HG02885 (cell line): ENCODE measurements at regions not wholly inside any gene's neighbourhood (a gene's known extent, or its start where the extent isn't known, plus 50 kb on each side); places are given as distances from the start of the nearest gene placed in this dataset.
"Not testable (repeated sequence)": the region's sequence is repeated elsewhere in the genome, so short reads cannot be mapped to it uniquely, and the experiment has no call there.

Experiments used
- ATAC-seq: cut with Tn5 transposase; IDR thresholded peaks from one replicate; pipeline ENCODE4 v1.9.1; 2021; ENCODE audit warnings: mild to moderate bottlenecking; ENCODE audit not compliant: unreplicated experiment, poor library complexity

DNA sequence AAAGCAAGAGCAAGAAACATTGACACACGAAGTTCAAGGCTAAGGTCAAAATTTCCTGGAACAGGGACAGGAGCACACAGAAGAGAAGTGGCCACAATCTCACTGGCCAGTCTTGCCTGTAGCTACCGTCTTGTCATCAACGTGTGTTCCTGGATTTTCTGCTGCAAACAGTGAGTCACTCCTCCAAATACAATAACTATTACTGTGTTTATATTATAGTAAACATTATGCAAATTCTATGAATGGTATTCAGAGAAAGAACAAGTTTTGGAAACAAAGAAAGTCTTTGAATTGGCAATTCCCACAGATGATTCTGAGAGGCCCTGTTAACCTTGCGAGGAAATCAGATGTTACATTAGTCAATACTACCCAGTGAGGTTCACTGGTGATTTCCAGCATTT lies 220.5 kb downstream of the FAM43A start:
- ATAC-seq, result no peak

DNA sequence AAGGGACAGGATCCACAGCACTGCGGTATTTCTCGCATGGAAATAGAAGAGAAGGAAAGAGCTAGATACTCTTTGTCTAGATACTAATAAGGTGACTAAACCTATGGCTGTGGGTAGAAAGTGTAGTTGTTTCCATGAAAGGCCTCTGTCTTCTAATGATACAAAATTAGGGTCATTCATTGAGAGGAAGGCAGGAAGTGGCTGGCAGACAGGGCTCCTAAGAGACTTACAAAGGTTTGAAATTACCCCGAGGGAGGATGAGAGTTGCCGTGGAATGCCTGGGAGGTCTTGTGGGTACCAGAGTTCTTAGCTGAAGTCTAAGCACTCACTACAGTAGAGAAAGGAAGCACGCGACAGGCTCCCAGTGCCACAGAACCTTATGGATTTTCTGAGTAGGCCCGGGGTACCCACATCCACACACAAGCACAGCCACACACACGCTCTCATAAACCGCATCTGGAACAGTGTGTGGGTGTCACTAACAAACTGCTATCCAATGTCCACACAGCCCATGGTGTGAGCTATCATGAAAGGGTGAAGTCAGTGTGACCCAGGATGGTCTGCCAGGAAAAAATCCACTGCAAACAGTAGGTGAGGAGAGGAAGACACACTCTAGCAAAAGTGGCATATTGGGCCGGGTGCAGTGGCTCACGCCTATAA lies 221.4 kb downstream of the FAM43A start:
- no peak for ATAC-seq

DNA sequence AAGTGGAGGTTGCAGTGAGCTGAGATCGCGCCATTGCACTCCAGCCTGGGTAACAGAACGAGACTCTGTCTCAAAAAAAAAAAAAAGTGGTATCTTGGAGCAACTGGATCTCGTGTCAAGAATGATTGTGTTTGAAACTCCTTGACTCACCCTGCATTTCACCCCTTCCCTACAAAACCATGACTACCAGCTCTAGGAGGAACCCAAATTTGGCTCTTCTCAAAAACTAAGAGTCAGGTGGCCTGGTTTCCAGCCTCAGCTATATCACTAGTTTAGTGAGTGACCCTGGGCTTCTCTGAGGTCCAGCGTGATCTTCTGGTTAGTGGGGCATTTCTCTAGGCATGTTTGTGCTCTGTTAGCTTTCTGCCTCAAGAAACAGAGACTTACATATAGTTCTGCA lies 222.1 kb downstream of the FAM43A start:
- no peak for ATAC-seq

DNA sequence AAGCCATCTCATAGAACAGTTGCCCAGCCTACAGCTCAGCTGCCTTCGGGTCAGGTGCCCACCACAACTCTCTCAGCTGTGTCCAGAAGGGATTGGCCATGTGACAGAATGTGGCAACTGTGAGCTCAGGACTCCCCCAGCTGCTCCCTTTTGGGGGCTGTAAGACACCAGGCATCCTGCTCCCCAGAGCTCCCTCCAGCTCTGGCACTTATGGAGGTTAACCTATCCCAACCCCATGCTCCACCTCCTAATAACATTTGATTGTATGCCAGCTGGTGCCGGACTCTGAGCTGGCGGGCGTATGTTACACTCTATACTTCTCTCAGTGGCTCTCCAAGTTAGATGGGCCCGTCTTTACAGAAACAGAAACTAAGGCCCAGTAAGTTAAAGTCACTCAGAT lies 222.8 kb downstream of the FAM43A start:
- no peak for ATAC-seq

DNA sequence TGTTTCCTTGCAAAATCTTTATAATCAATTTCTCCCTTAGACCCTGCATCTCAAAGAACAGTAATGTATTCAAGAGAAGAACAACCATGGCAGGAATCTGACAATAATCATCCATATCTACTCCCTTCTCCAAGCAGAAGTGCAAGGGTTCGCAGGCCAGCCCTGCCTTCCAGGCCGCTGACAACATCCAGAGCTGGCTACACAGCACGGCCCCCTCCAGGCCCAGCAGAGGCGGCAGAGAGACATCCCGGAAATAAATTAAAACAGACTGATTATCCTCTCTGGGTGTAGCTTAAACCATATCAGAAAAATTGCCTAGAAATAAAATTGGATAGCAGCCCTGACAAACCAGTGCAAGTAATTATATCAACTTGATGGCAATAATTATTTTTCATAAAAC lies 223.3 kb downstream of the FAM43A start:
- ATAC-seq, result no peak

DNA sequence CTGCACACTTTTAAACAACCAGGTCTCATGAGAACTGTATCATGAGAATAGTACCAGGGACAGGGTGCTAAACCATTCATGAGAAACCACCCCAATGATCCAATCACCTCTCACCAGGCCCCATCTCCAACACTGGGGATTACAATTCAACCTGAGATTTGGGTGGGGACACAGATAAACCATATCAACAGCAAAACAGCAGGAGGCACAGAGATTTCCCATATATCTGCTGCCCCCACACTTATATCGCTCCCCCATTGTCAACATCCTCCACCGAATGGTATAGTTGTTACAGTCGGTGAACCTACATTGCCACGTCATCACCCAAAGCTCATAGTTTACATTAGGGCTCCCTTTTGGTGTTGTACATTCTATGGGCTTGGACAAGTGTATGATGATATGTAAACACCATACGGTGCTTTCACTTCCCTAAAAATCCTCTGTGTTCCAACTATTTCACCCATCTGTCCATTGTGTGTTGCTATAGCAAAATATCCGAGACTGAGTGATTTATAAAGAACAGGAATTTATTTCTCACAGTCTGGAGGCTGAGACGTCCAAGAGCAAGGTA lies 224.8 kb downstream of the FAM43A start:
- ATAC-seq, result no peak

DNA sequence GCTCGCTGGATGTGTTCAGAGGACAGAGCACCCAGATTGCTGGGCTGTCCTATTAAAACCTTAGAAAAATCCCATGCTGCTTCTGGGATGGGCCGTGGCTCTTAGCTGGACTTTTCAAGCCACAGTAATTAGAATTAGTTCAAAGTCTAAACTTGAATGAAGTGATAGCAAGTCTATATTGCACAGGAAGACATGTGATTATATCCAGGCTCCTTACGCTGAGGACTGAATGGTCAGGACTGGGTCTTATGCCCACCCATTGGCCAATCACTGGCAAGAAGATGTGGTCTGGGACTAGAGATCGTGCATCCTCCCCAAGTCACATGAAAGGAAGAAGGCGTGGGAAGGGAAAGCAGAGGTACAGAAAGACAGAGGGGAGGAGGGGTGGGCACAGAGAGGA lies 227.6 kb downstream of the FAM43A start:
- no peak for ATAC-seq

DNA sequence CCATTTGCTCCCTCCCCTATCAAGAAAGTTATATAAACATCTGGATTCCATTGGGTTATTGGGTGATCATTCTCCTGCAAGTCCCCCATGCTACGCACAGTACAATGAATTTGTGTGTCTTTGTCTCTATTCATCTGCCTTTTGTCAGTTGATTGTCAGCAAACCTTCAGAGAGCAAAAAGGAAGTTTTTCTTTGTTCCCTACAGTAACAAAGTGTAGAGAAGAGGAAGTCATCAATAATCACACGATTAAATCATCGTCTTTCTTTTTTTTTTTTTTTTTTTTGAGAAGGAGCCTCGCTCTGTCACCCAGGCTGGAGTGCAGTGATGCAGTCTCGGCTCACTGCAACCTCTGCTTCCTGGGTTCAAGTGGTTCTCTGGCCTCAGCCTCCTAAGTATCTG lies 239.2 kb downstream of the FAM43A start:
- ATAC-seq, result not testable (repeated sequence)

DNA sequence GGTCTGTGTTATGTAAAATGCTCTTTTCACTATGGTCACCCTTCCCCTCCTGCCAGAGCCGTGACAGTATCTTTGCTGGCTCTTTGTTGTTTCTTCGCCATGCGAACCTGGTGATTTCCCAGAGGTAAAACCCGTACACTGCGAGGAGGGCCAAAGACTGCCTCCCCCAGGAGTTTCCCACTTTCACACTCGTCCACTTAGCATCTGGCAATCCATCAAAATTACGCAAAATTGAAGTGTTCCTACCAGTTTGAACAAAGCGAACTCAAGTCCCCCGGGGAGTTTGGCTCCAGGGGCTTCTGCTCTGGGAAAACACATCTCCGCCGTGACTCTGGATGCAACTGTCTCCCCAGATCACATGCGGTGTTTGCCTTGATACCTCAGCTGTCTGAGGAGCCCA lies 239.9 kb downstream of the FAM43A start:
- no peak for ATAC-seq

DNA sequence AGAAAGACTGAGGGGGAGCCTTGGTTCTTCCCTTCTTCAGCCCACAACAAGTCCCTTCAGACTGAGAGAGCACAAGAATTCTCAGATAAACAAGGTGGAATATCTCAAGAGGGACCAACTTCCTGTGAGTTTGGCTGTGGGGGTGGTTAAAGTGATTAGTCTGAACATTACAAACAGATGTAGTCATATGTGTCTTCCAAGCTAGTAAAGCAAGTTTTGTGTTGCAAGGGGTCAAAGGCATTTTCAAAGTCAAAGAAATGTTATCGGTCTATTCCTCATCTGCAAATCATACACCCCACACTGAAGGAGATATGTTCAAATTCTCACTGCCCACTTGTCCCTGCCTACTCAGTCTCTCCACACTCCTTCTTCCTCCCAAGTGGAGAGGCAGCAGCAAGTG lies 242.5 kb downstream of the FAM43A start:
- ATAC-seq, result no peak

DNA sequence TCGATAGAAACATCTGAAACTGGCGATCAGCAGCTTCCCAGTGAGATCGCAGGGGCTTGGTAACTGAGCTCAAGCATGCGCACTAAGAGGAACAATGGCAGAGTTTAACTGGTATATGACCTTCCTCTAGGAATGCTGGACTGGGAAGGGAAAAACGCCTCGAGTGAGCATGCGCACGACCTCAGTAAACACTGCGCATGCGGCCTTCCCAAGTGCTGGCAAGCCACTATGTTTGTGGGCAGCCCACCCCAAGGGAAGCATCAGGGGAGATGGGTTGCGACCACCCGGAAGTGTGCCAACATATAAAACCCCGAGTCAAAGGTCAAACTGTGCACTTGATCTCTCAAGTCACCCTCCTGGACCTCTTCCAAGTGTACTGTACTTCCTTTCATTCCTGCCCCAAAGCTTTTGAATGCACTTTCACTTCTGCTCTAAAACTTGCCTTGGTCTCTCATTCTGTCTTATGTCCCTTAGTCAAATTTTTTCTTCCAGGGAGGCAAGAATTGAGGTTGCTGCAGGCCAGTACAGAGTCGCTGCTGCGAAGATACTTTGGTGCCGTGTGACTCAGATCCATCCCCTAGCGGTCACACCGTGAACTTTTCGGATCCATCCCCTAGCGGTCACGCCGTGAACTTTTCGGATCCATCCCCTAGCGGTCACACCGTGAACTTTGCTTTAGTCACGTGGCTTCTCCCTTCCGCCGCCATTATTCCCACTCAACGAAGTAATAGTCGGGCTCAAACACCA lies 243.3 kb downstream of the FAM43A start:
- no peak for ATAC-seq

DNA sequence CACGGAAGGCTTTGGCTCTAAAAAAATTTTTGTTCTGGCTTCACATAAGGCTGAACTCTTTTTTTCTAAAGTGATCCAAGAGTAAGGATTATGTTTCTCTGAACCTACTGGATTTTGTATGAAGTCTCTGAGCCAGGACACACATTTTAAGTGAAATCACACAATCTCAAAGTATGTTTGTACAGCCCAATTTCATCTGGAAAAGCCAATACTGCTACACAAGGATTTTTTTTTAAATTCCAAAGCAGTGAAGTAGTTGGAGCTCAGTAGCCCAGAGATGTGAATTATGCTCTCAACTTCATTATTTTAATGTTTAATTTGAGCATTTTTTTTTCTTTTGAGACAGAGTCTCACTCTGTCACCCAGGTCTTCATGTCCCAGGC lies 243.9 kb downstream of the FAM43A start:
- ATAC-seq, result no peak

DNA sequence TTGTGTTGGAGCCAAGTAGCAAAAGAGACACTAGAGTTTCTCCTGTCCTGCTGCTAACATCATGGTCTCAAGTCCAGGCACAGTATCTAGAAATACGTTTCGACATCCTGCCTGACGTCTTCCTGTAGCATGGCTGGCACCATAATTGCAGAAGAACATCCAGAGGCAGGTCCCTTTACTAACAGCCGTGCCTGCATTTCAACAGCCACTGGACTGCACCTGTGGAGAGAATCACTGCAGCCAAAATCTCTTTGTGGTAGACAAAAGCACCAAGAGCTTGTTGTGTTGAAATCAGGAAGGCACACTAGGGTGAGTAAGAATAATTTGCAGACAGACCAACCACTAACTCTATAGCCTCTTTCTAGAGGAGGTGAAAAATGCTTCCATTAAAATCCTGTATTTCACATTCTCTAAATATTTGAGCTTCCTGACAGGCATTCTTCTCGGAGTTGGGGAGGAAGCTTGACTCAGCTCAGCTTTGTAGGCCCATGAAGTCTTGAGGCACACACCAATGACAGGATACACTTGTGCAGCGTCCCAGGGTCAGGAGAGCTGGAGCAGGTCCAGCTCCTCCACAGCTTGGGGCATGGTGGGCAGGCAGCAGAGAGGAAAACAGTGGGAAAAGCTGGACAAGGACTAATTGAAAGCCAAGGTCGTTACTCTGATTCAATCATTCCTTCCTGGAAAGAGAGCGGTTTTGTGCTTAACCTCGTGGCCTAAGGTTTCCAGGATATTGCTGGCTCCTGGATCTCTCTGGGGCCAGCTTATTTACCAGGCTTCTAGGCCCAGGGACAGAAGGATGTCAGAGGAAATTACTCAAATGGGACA lies 244.9 kb downstream of the FAM43A start:
- ATAC-seq, result no peak

DNA sequence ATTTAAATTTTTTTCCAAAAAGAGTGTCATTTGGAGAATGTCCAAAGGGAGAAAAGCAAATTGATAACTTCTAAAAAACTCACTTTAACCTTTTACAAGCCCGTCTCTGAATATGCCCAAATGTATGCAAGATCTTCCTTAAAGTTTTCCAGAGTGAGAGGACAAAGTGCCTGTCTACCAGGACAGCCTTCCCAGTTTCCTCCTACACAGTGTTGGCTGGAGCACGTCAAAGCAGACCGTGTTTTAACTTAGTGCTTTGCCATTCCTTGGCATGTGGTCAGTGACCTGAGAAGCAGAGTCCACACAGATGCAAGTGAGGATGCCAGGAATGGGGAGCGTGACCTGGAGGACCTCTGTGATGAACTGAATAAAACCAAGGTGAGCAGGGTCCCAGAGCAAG lies 245.7 kb downstream of the FAM43A start:
- no peak for ATAC-seq

DNA sequence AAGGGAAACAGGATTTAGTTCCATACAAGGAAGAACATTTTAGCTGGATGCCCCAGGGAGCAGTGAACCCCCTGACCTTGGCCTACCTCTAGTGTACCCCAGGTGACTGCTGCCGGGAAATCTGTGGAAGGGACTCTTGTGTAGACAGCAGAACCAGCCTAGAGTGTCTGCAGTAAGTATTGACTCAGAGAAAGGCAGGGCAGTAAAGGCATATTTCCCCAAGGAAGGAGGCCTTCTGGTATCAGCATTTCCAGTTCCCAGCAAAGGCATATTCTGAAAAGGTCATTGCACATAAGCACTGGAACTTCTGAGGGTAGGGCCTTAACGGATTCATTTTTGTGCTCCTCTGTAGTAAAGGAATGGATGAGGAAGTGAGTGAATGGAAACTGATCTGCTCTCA lies 246.2 kb downstream of the FAM43A start:
- ATAC-seq, result no peak

DNA sequence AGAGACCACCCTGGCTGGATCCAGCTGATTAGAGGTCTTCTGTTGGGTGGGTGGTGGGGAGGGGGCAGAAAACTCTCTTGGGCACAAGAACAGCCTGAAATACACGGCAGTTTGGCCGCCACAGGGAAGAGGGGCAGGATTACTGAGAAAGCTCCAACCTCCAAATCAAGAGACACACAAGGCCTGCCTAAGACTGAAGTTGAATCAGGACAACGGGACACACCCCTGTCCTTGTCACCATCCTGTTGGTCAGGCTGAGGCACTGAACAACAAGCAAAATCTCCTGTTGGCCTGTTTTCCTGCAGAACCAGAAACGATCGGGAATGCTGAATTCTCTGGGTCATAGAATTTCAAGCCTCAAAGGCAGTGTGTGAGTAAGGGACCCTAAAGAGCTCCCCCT lies 247.8 kb downstream of the FAM43A start:
- ATAC-seq, result no peak

DNA sequence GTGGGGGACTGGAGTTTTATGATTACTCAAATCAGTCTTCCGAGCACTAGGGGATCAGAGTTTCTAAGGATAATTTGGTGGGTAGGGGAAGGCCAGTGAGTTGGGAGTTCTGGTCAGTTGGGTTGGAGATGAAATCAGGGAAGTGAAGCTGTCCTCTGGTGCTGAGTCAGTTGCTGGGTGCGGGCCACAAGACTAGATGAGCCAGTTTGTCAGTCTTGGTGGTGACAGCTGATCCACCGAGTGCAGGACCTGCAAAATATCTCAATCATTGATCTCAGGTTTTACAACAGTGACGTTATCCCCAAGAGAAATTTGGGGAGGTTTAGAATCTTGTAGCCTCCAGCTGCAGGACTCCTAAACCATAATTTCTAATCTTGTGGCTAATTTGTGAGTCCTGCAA lies 249.4 kb downstream of the FAM43A start:
- no peak for ATAC-seq

DNA sequence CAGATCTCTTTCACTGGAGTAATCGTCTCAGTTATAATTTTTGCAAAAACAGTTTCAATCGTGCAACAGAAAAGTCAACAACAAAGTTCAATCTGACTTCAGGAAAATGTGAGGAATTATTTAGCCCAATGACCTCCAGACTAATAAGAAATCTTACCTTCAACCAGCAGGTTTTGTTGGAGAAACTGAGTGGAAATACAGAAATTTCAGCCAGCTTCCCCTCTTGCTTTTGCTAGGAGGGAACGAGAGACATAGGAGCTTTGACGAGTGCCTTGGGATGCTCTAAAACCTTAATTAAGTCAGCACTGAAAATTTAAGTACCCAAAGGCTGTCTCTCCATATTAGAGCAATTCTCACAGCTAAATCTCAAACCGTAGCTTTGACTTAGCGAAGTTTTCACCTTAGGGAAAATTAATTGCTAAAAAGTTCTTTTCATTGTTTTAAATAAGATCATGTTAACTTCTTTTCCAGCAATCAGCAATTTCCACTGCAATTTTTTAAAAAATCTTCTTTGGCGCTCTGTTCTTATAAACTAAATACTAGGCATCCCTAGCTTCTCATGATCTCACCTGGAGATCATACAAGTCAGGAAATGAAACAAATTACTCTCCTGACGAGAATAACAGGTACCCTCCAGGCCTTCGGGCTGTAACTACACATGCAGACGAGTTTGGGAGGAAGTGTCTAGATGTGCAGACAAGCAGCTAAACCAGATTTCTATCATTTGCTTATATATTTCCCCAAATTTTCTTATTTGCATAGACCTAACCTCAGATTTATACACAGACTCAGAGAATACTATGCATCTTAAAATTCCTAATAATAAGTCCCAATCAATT lies 250.2 kb downstream of the FAM43A start:
- no peak for ATAC-seq

DNA sequence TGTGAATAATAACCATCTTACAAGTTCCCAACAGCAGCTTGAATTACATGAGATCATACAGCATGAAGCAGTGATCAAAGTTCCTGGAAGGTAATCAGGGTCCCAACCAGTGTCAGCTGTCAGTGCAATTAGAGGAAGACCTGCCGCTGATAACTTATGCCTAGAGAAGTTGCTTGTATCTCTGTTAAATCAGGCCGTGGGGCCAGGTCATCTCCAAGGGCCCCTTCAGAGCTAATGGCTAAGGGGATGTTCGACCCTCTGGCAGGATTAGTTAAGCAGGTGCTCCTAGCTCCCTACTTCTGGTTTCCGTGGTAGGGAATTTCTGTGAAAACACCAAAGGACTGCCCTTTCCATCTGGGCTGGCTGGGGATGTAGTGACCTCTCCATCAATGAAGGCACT lies 251.0 kb downstream of the FAM43A start:
- no peak for ATAC-seq

DNA sequence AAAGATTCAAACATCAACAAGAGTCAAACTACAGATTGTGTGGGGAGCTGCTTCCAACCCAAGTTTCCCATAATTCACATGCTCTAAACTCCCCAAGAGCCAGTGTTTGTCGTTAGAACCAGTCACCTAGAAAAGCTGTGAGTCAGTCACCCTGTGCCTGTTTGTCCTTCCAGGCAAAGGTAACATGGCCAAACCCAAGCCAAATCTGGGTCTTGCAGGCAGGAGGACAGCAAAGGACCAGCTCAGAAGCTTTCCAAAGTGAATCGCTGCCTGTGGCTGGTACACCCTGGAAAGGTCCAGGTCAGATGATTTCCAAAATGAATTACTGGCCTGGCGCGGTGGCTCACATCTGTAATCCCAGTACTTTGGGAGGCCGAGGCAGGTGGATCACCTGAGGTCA lies 251.5 kb downstream of the FAM43A start:
- no peak for ATAC-seq
